ENCODE measurements at regions not wholly inside any gene's neighbourhood (a gene's known extent, or its start where the extent isn't known, plus 50 kb on each side); places are given as distances from the start of the nearest gene placed in this dataset.

GRCh38 chr15:77823736-77824135 lies 191.0 kb upstream of the LINGO1 start:
- H3K27ac ChIP-seq (ENCODE audit: low read depth, low read length, severe bottlenecking) = no peak overlapping the region
- H3K9me3 ChIP-seq (ENCODE audit: control insufficient read depth, low read length) = no peaks in the 10 kb centered on the region
- H3K4me1 ChIP-seq (ENCODE audit: control insufficient read depth, insufficient read depth, low read length, poor library complexity, severe bottlenecking) = no peaks in the 10 kb centered on the region
- no peak overlapping the region for H3K4me3 ChIP-seq (ENCODE audit: extremely low read depth, insufficient read depth, low read length, poor library complexity, severe bottlenecking)
- 65 to 82% methylated on average over 4 of the region's 4 CpGs for WGBS, 2 experiments (ENCODE audit: insufficient coverage in 2 of 2)
- no peaks in the 10 kb centered on the region for H3K36me3 ChIP-seq (ENCODE audit: control insufficient read depth, insufficient read depth, low read length)

GRCh38 chr15:77822631-77823230 lies 190.0 kb upstream of the LINGO1 start:
- WGBS, 2 experiments (ENCODE audit: insufficient coverage in 2 of 2) = 72 to 95% methylated on average over 6 to 7 of the region's 7 CpGs
- no peaks in the 10 kb centered on the region for H3K4me1 ChIP-seq (ENCODE audit: control insufficient read depth, insufficient read depth, low read length, poor library complexity, severe bottlenecking)
- H3K9me3 ChIP-seq (ENCODE audit: control insufficient read depth, low read length) = no peaks in the 10 kb centered on the region
- no peak overlapping the region for H3K27ac ChIP-seq (ENCODE audit: low read depth, low read length, severe bottlenecking)
- H3K4me3 ChIP-seq (ENCODE audit: extremely low read depth, insufficient read depth, low read length, poor library complexity, severe bottlenecking) = no peak overlapping the region
- H3K36me3 ChIP-seq (ENCODE audit: control insufficient read depth, insufficient read depth, low read length) = no peaks in the 10 kb centered on the region

GRCh38 chr15:77821959-77822256 lies 189.2 kb upstream of the LINGO1 start:
- 96 to 100% methylated on average over 1 to 2 of the region's 2 CpGs for WGBS, 2 experiments (ENCODE audit: insufficient coverage in 2 of 2)
- no peak overlapping the region for H3K4me3 ChIP-seq (ENCODE audit: extremely low read depth, insufficient read depth, low read length, poor library complexity, severe bottlenecking)
- no peaks in the 10 kb centered on the region for H3K9me3 ChIP-seq (ENCODE audit: control insufficient read depth, low read length)
- no peaks in the 10 kb centered on the region for H3K4me1 ChIP-seq (ENCODE audit: control insufficient read depth, insufficient read depth, low read length, poor library complexity, severe bottlenecking)
- no peak overlapping the region for H3K27ac ChIP-seq (ENCODE audit: low read depth, low read length, severe bottlenecking)
- no peaks in the 10 kb centered on the region for H3K36me3 ChIP-seq (ENCODE audit: control insufficient read depth, insufficient read depth, low read length)

GRCh38 chr15:77821188-77821958 lies 188.7 kb upstream of the LINGO1 start:
- Histone ChIP-seq H3K27ac (ENCODE audit: low read depth, low read length, severe bottlenecking) (no peak overlapping the region), H3K9me3 (ENCODE audit: control insufficient read depth, low read length) (no peaks in the 10 kb centered on the region), H3K4me1 (ENCODE audit: control insufficient read depth, insufficient read depth, low read length, poor library complexity, severe bottlenecking) (no peaks in the 10 kb centered on the region), H3K36me3 (ENCODE audit: control insufficient read depth, insufficient read depth, low read length) (no peaks in the 10 kb centered on the region), H3K4me3 (ENCODE audit: extremely low read depth, insufficient read depth, low read length, poor library complexity, severe bottlenecking) (no peak overlapping the region)
- WGBS, 2 experiments (ENCODE audit: insufficient coverage in 2 of 2) = 70 to 73% methylated on average over 7 to 9 of the region's 12 CpGs

- Histone ChIP-seq H3K4me3 (ENCODE audit: extremely low read depth, insufficient read depth, low read length, poor library complexity, severe bottlenecking) (peak overlapping the region; percentile 35), H3K4me1 (ENCODE audit: control insufficient read depth, insufficient read depth, low read length, poor library complexity, severe bottlenecking) (no peaks in the 10 kb centered on the region), H3K27ac (ENCODE audit: low read depth, low read length, severe bottlenecking) (no peak overlapping the region), H3K36me3 (ENCODE audit: control insufficient read depth, insufficient read depth, low read length) (no peaks in the 10 kb centered on the region), H3K9me3 (ENCODE audit: control insufficient read depth, low read length) (no peaks in the 10 kb centered on the region)
- 1 to 3% methylated on average over 57 to 80 of the region's 89 CpGs for WGBS, 2 experiments (ENCODE audit: insufficient coverage in 2 of 2)
Measured at GRCh38 chr15:77819851-77820728, 187.4 kb upstream of the LINGO1 start.

GRCh38 chr15:77819048-77819850 lies 186.5 kb upstream of the LINGO1 start:
- Histone ChIP-seq H3K9me3 (ENCODE audit: control insufficient read depth, low read length) (no peaks in the 10 kb centered on the region), H3K4me3 (ENCODE audit: extremely low read depth, insufficient read depth, low read length, poor library complexity, severe bottlenecking) (peak overlapping the region; percentile 35), H3K4me1 (ENCODE audit: control insufficient read depth, insufficient read depth, low read length, poor library complexity, severe bottlenecking) (no peaks in the 10 kb centered on the region), H3K27ac (ENCODE audit: low read depth, low read length, severe bottlenecking) (no peak overlapping the region), H3K36me3 (ENCODE audit: control insufficient read depth, insufficient read depth, low read length) (no peaks in the 10 kb centered on the region)
- WGBS, 2 experiments (ENCODE audit: insufficient coverage in 2 of 2) = 0% methylated on average over 79 to 82 of the region's 120 CpGs

GRCh38 chr15:77818484-77819047 lies 185.9 kb upstream of the LINGO1 start:
- Histone ChIP-seq H3K4me1 (ENCODE audit: control insufficient read depth, insufficient read depth, low read length, poor library complexity, severe bottlenecking) (no peaks in the 10 kb centered on the region), H3K9me3 (ENCODE audit: control insufficient read depth, low read length) (no peaks in the 10 kb centered on the region), H3K4me3 (ENCODE audit: extremely low read depth, insufficient read depth, low read length, poor library complexity, severe bottlenecking) (peak overlapping the region; percentile 23), H3K36me3 (ENCODE audit: control insufficient read depth, insufficient read depth, low read length) (no peaks in the 10 kb centered on the region), H3K27ac (ENCODE audit: low read depth, low read length, severe bottlenecking) (no peak overlapping the region)
- WGBS, 2 experiments (ENCODE audit: insufficient coverage in 2 of 2) = 24 to 27% methylated on average over 31 to 40 of the region's 50 CpGs

GRCh38 chr15:77817434-77817833 lies 184.7 kb upstream of the LINGO1 start:
- H3K9me3 ChIP-seq (ENCODE audit: control insufficient read depth, low read length) = no peaks in the 10 kb centered on the region
- H3K27ac ChIP-seq (ENCODE audit: low read depth, low read length, severe bottlenecking) = no peak overlapping the region
- no peaks in the 10 kb centered on the region for H3K4me1 ChIP-seq (ENCODE audit: control insufficient read depth, insufficient read depth, low read length, poor library complexity, severe bottlenecking)
- no peak overlapping the region for H3K4me3 ChIP-seq (ENCODE audit: extremely low read depth, insufficient read depth, low read length, poor library complexity, severe bottlenecking)
- no peaks in the 10 kb centered on the region for H3K36me3 ChIP-seq (ENCODE audit: control insufficient read depth, insufficient read depth, low read length)
- 56 to 57% methylated on average over 7 to 9 of the region's 9 CpGs for WGBS, 2 experiments (ENCODE audit: insufficient coverage in 2 of 2)

GRCh38 chr15:77816983-77817382 lies 184.3 kb upstream of the LINGO1 start:
- no peaks in the 10 kb centered on the region for H3K9me3 ChIP-seq (ENCODE audit: control insufficient read depth, low read length)
- 57 to 62% methylated on average over 6 to 7 of the region's 7 CpGs for WGBS, 2 experiments (ENCODE audit: insufficient coverage in 2 of 2)
- H3K4me3 ChIP-seq (ENCODE audit: extremely low read depth, insufficient read depth, low read length, poor library complexity, severe bottlenecking) = no peak overlapping the region
- no peaks in the 10 kb centered on the region for H3K36me3 ChIP-seq (ENCODE audit: control insufficient read depth, insufficient read depth, low read length)
- no peaks in the 10 kb centered on the region for H3K4me1 ChIP-seq (ENCODE audit: control insufficient read depth, insufficient read depth, low read length, poor library complexity, severe bottlenecking)
- H3K27ac ChIP-seq (ENCODE audit: low read depth, low read length, severe bottlenecking) = no peak overlapping the region

- Histone ChIP-seq H3K4me1 (ENCODE audit: control insufficient read depth, insufficient read depth, low read length, poor library complexity, severe bottlenecking) (no peaks in the 10 kb centered on the region), H3K9me3 (ENCODE audit: control insufficient read depth, low read length) (no peaks in the 10 kb centered on the region), H3K27ac (ENCODE audit: low read depth, low read length, severe bottlenecking) (no peak overlapping the region), H3K4me3 (ENCODE audit: extremely low read depth, insufficient read depth, low read length, poor library complexity, severe bottlenecking) (no peak overlapping the region), H3K36me3 (ENCODE audit: control insufficient read depth, insufficient read depth, low read length) (no peaks in the 10 kb centered on the region)
- 85 to 94% methylated on average over 4 to 6 of the region's 7 CpGs for WGBS, 2 experiments (ENCODE audit: insufficient coverage in 2 of 2)
Measured at GRCh38 chr15:77815015-77815414, 182.3 kb upstream of the LINGO1 start.

Measured in mesodermal cell (in vitro differentiated cells).